Fibroblast of lung (primary cell): ENCODE measurements at regions not wholly inside any gene's neighbourhood (a gene's known extent, or its start where the extent isn't known, plus 50 kb on each side); places are given as distances from the start of the nearest gene placed in this dataset.

ENCODE experiments used
- CTCF ChIP-seq, 2 donors: IDR thresholded peaks in 1 of 2; conservative IDR thresholded peaks in 1 of 2; 1 replicate in 1 of 2; 2 replicates in 1 of 2; pipeline ENCODE4 v1.5.1; 2011 to 2012; ENCODE audit warnings: low read length in 2 of 2, control low read depth in 1 of 2, inconsistent platforms in 1 of 2, low read depth in 1 of 2, mild to moderate bottlenecking in 1 of 2
- EZH2 ChIP-seq: IDR thresholded peaks from 2 replicates; pipeline ENCODE4 v1.5.1; 2012; ENCODE audit warnings: low read length, control low read depth, mild to moderate bottlenecking; ENCODE audit errors: missing control alignments

GRCh38 chr7:13727751-13728150, 261.7 kb downstream of the ETV1 start:
- TF ChIP-seq CTCF (conservative IDR thresholded peaks at IDR 0.05 in 1 of 2, IDR thresholded peaks at IDR 0.05 in 1 of 2; ENCODE audit: low read depth in 1 of 2, low read length in 2 of 2) (no peak), EZH2 (no peak)
